Lung microvascular endothelial cell (primary cell): ENCODE measurements at regions not wholly inside any gene's neighbourhood (a gene's known extent, or its start where the extent isn't known, plus 50 kb on each side); places are given as distances from the start of the nearest gene placed in this dataset.

Source experiments
- DNase-seq, 2 donors: peaks; one replicate each; pipeline versions ENCODE4 v3.0.0 to v3.0.0-alpha.2; 2010; ENCODE audit warnings: low read depth in 2 of 2

- no peak for DNase-seq
These were observed 175.5 kb downstream of the ACTL8 start for GRCh38 chr1:17930635-17931034.

- no peak for DNase-seq
These were observed 175.4 kb upstream of the IGSF21 start for GRCh38 chr1:17932164-17932563.

- DNase-seq = no peak
These were observed 174.1 kb upstream of the IGSF21 start for GRCh38 chr1:17933501-17933900.

- DNase-seq = no peak
These were observed 173.6 kb upstream of the IGSF21 start for GRCh38 chr1:17933971-17934370.

GRCh38 chr1:17935230-17935629 lies 172.4 kb upstream of the IGSF21 start:
- no peak for DNase-seq

- no peak for DNase-seq
These were observed 166.0 kb upstream of the IGSF21 start for GRCh38 chr1:17941431-17942189.

GRCh38 chr1:17943506-17943905 lies 164.1 kb upstream of the IGSF21 start:
- no peak for DNase-seq

GRCh38 chr1:17944646-17945045 lies 163.0 kb upstream of the IGSF21 start:
- no peak for DNase-seq

- no peak for DNase-seq
These were observed 161.2 kb upstream of the IGSF21 start for GRCh38 chr1:17946434-17946833.

- no peak for DNase-seq
These were observed 159.0 kb upstream of the IGSF21 start for GRCh38 chr1:17948594-17948993.

- DNase-seq = no peak
These were observed 158.1 kb upstream of the IGSF21 start for GRCh38 chr1:17949511-17949910.

- DNase-seq = no peak
These were observed 156.9 kb upstream of the IGSF21 start for GRCh38 chr1:17950728-17951127.

GRCh38 chr1:17952506-17952905 lies 155.1 kb upstream of the IGSF21 start:
- no peak for DNase-seq

- no peak for DNase-seq
These were observed 153.7 kb upstream of the IGSF21 start for GRCh38 chr1:17953921-17954320.

GRCh38 chr1:17955302-17956285 lies 152.0 kb upstream of the IGSF21 start:
- no peak for DNase-seq

GRCh38 chr1:17957588-17958267 lies 149.9 kb upstream of the IGSF21 start:
- DNase-seq = no peak

GRCh38 chr1:17958704-17959103 lies 148.9 kb upstream of the IGSF21 start:
- no peak for DNase-seq

GRCh38 chr1:17963513-17963912 lies 144.1 kb upstream of the IGSF21 start:
- DNase-seq = no peak

GRCh38 chr1:17965515-17966100 lies 142.0 kb upstream of the IGSF21 start:
- DNase-seq = no peak

- DNase-seq = no peak
These were observed 141.3 kb upstream of the IGSF21 start for GRCh38 chr1:17966341-17966740.

GRCh38 chr1:17967623-17968255 lies 139.9 kb upstream of the IGSF21 start:
- no peak for DNase-seq
